ENCODE measurements at regions not wholly inside any gene's neighbourhood (a gene's known extent, or its start where the extent isn't known, plus 50 kb on each side); places are given as distances from the start of the nearest gene placed in this dataset.

DNA sequence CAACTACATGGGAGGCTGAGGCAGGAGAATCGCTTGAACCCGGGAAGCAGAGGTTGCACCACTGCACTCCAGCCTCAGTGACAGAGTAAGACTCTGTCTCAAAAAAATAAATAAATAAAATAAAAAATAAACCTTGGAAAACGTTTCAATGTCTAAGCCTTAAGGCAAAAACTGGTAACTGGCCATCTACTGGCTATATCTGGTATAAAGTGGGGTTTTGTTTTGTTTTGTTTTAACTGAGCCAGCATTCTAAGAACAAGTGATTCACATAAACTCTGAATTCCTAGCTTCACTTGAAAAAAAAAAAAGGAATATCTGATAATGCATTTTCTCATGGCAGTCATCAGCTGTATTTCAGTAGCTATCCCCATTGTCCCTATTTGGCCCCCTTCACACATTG is 126.1 kb upstream of the EFNA5 start:
- ChIA-PET CTCF (no interaction called here), POLR2A (no interaction called here)
- H3K27ac ChIP-seq (ENCODE audit: low read length): no peak overlapping the region
- DNase-seq (ENCODE audit: low read depth, low spot score): no peak
- intact Hi-C loops (cut with micrococcal nuclease; ENCODE audit: unreplicated experiment) (no loop called here), in situ Hi-C loops (cut with HindIII; ENCODE audit: low pct_unique_long_range_greater_than_20kb, low sequenced_read_pairs) (no loop called here)
- ATAC-seq: no peak
- TF ChIP-seq CTCF (IDR thresholded peaks at IDR 0.05) (peak; percentile 4; the same call in 1 of the 2 replicates), POLR2AphosphoS5 (IDR thresholded peaks at IDR 0.05; ENCODE audit: low read depth, low read length) (no peak)
- H3K4me3 ChIP-seq (ENCODE audit: low read depth in 2 of 2, low read length in 2 of 2): no peak overlapping the region
- H3K36me3 ChIP-seq (ENCODE audit: control insufficient read depth, insufficient read depth, low read length): no peaks in the 10 kb centered on the region
- no peaks in the 10 kb centered on the region for H3K9me3 ChIP-seq (ENCODE audit: control insufficient read depth, insufficient read depth, low read depth, low read length)
- no peaks in the 10 kb centered on the region for H3K4me1 ChIP-seq (ENCODE audit: control insufficient read depth, insufficient read depth, low read length)
- BruUV-seq (replicated peaks): no TSS peak
- no peaks in the 10 kb centered on the region for H3K27me3 ChIP-seq (ENCODE audit: control insufficient read depth, insufficient read depth, low read length)

GRCh38 chr5:107794741-107795140 is 124.0 kb upstream of the EFNA5 start:
- Histone ChIP-seq H3K36me3 (ENCODE audit: control insufficient read depth, insufficient read depth, low read length) (no peaks in the 10 kb centered on the region), H3K4me1 (ENCODE audit: control insufficient read depth, insufficient read depth, low read length) (no peaks in the 10 kb centered on the region), H3K9me3 (ENCODE audit: control insufficient read depth, insufficient read depth, low read depth, low read length) (no peaks in the 10 kb centered on the region), H3K27ac (ENCODE audit: low read length) (no peak overlapping the region), H3K27me3 (ENCODE audit: control insufficient read depth, insufficient read depth, low read length) (no peaks in the 10 kb centered on the region), H3K4me3 (ENCODE audit: low read depth in 2 of 2, low read length in 2 of 2) (no peak overlapping the region)
- POLR2A ChIA-PET: no interaction called here
- no TSS peak for BruUV-seq (replicated peaks)
- TF ChIP-seq POLR2AphosphoS5 (IDR thresholded peaks at IDR 0.05; ENCODE audit: low read depth, low read length): no peak
- no peak for TF ChIP-seq SIN3A (IDR thresholded peaks at IDR 0.05; ENCODE audit: borderline replicate concordance, insufficient read depth, low read depth, low read length)
- TF ChIP-seq REST (IDR thresholded peaks at IDR 0.05; ENCODE audit: insufficient read depth in 1 of 2, low read depth in 2 of 2, low read length in 1 of 2): no peak
- TF ChIP-seq CTCF (IDR thresholded peaks at IDR 0.05): no peak
- TF ChIP-seq TCF7L2 (IDR thresholded peaks at IDR 0.05; ENCODE audit: low read depth, low read length): no peak
- CTCF ChIA-PET: no interaction called here
- DNase-seq (ENCODE audit: low read depth, low spot score) (no peak), ATAC-seq (no peak)
- in situ Hi-C loops (cut with HindIII; ENCODE audit: low pct_unique_long_range_greater_than_20kb, low sequenced_read_pairs): no loop called here
- intact Hi-C loops (cut with micrococcal nuclease; ENCODE audit: unreplicated experiment): no loop called here

DNA sequence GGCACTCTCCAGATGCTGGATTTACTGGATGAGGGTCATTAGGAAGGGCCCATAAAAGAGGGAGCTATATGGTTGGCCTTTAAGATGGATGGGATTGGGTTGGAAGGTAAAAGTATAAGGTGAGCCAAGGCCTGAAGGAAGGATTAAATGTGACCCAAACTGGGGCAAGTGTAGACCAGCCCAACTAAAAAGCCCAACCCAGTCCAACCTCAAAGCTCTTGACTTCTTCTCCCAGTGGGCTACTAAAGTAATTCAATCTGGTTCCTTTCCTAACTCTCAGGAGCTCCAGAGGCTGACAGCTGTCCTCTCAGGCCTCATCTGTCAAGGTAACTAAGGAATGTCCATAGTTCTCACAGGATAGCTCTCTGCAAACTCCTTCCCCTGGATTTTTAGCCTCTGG is 122.2 kb upstream of the EFNA5 start:
- Histone ChIP-seq H3K9me3 (ENCODE audit: control insufficient read depth, insufficient read depth, low read depth, low read length) (no peaks in the 10 kb centered on the region), H3K4me3 (ENCODE audit: low read depth in 2 of 2, low read length in 2 of 2) (no peak overlapping the region), H3K27ac (ENCODE audit: low read length) (no peak overlapping the region), H3K27me3 (ENCODE audit: control insufficient read depth, insufficient read depth, low read length) (no peaks in the 10 kb centered on the region), H3K4me1 (ENCODE audit: control insufficient read depth, insufficient read depth, low read length) (no peaks in the 10 kb centered on the region), H3K36me3 (ENCODE audit: control insufficient read depth, insufficient read depth, low read length) (no peaks in the 10 kb centered on the region)
- no TSS peak for BruUV-seq (replicated peaks)
- ATAC-seq: no peak
- intact Hi-C loops (cut with micrococcal nuclease; ENCODE audit: unreplicated experiment): no loop called here
- TF ChIP-seq REST (IDR thresholded peaks at IDR 0.05; ENCODE audit: insufficient read depth in 1 of 2, low read depth in 2 of 2, low read length in 1 of 2) (no peak), SIN3A (IDR thresholded peaks at IDR 0.05; ENCODE audit: borderline replicate concordance, insufficient read depth, low read depth, low read length) (no peak), TCF7L2 (IDR thresholded peaks at IDR 0.05; ENCODE audit: low read depth, low read length) (no peak), CTCF (IDR thresholded peaks at IDR 0.05) (no peak), POLR2AphosphoS5 (IDR thresholded peaks at IDR 0.05; ENCODE audit: low read depth, low read length) (no peak)
- in situ Hi-C loops (cut with HindIII; ENCODE audit: low pct_unique_long_range_greater_than_20kb, low sequenced_read_pairs): no loop called here
- POLR2A ChIA-PET: no interaction called here
- CTCF ChIA-PET: no interaction called here
- DNase-seq (ENCODE audit: low read depth, low spot score): no peak
